H9 (cell line): ENCODE measurements at regions not wholly inside any gene's neighbourhood (a gene's known extent, or its start where the extent isn't known, plus 50 kb on each side); places are given as distances from the start of the nearest gene placed in this dataset.

ENCODE experiments used
- DNase-seq: peaks from one replicate; pipeline ENCODE4 v3.0.0-alpha.2; 2017
- H2AFZ ChIP-seq: one replicate; pipeline ENCODE4 v1.6.1; 2013; ENCODE audit warnings: mild to moderate bottlenecking, low read length, control low read depth, moderate library complexity
- H2AK5ac ChIP-seq: 2 replicates; pipeline ENCODE4 v1.6.1; 2013; ENCODE audit warnings: low read length, control low read depth, mixed read lengths; ENCODE audit not compliant: insufficient read length
- H2BK120ac ChIP-seq: one replicate; pipeline ENCODE4 v1.6.1; 2013; ENCODE audit warnings: low read depth, mild to moderate bottlenecking, low read length, control low read depth, inconsistent platforms; ENCODE audit not compliant: poor library complexity, severe bottlenecking
- H2BK12ac ChIP-seq: 2 replicates; pipeline ENCODE4 v1.6.1; 2013; ENCODE audit warnings: low read length, control low read depth, mixed read lengths, low read depth; ENCODE audit not compliant: insufficient read length
- H2BK15ac ChIP-seq: 2 replicates; pipeline ENCODE4 v1.6.1; 2013; ENCODE audit warnings: low read depth, low read length, control low read depth
- H2BK20ac ChIP-seq: one replicate; pipeline ENCODE4 v1.6.1; 2013; ENCODE audit warnings: low read depth, mild to moderate bottlenecking, low read length, control low read depth, inconsistent platforms; ENCODE audit not compliant: poor library complexity, severe bottlenecking
- H2BK5ac ChIP-seq: 2 replicates; pipeline ENCODE4 v1.6.1; 2013; ENCODE audit warnings: low read length, control low read depth, mixed read lengths; ENCODE audit not compliant: insufficient read length
- H3K14ac ChIP-seq: 2 replicates; pipeline ENCODE4 v1.6.1; 2013; ENCODE audit warnings: low read length, control low read depth; ENCODE audit not compliant: insufficient read depth
- H3K18ac ChIP-seq: 2 replicates; pipeline ENCODE4 v1.6.1; 2013; ENCODE audit warnings: low read depth, mild to moderate bottlenecking, mixed read lengths, low read length, control low read depth; ENCODE audit not compliant: insufficient read length
- H3K23ac ChIP-seq: 2 replicates; pipeline ENCODE4 v1.6.1; 2013; ENCODE audit warnings: low read length, control low read depth, mixed read lengths, low read depth; ENCODE audit not compliant: insufficient read length
- H3K23me2 ChIP-seq: 2 replicates; pipeline ENCODE4 v1.6.1; 2013; ENCODE audit warnings: low read depth, mild to moderate bottlenecking, mixed read lengths, low read length, control low read depth; ENCODE audit not compliant: insufficient read length, poor library complexity, severe bottlenecking
- H3K27ac ChIP-seq: 2 replicates; pipeline ENCODE4 v1.5.1; 2013; ENCODE audit warnings: low read length, control low read depth, mixed read lengths, low read depth; ENCODE audit not compliant: insufficient read length
- H3K27me3 ChIP-seq: 2 replicates; pipeline ENCODE4 v1.6.1; 2013; ENCODE audit warnings: low read length, control low read depth, inconsistent platforms; ENCODE audit not compliant: insufficient read depth
- H3K4ac ChIP-seq: 2 replicates; pipeline ENCODE4 v1.6.1; 2013; ENCODE audit warnings: low read depth, mild to moderate bottlenecking, control low read depth, inconsistent platforms, low read length, moderate library complexity
- H3K4me1 ChIP-seq: 2 replicates; pipeline ENCODE4 v1.6.1; 2013; ENCODE audit warnings: low read length, control low read depth, inconsistent platforms; ENCODE audit not compliant: insufficient read depth
- H3K4me2 ChIP-seq: 2 replicates; pipeline ENCODE4 v1.6.1; 2013; ENCODE audit warnings: low read length, control low read depth, mixed read lengths; ENCODE audit not compliant: insufficient read length, insufficient read depth
- H3K56ac ChIP-seq: 2 replicates; pipeline ENCODE4 v1.6.1; 2013; ENCODE audit warnings: low read depth, mild to moderate bottlenecking, mixed read lengths, low read length, control low read depth; ENCODE audit not compliant: insufficient read length
- H3K79me1 ChIP-seq: 2 replicates; pipeline ENCODE4 v1.6.1; 2013; ENCODE audit warnings: low read depth, mild to moderate bottlenecking, moderate library complexity, low read length, control low read depth, inconsistent platforms; ENCODE audit not compliant: insufficient read depth, poor library complexity, severe bottlenecking
- H3K79me2 ChIP-seq: 2 replicates; pipeline ENCODE4 v1.6.1; 2013; ENCODE audit warnings: low read length, control low read depth, inconsistent platforms; ENCODE audit not compliant: insufficient read depth
- H3K9ac ChIP-seq: 2 replicates; pipeline ENCODE4 v1.6.1; 2013; ENCODE audit warnings: low read length, control low read depth, mixed read lengths; ENCODE audit not compliant: insufficient read length; ENCODE audit errors: extremely low read depth
- H3K9me3 ChIP-seq: one replicate; pipeline ENCODE4 v1.6.1; 2013; ENCODE audit warnings: low read depth, low read length, inconsistent platforms; ENCODE audit not compliant: control insufficient read depth
- H3T11ph ChIP-seq: one replicate; pipeline ENCODE4 v1.6.1; 2013; ENCODE audit warnings: mild to moderate bottlenecking, low read length, control low read depth, inconsistent platforms
- H4K20me1 ChIP-seq: one replicate; pipeline ENCODE4 v1.6.1; 2013; ENCODE audit not compliant: control insufficient read depth, insufficient read length, insufficient read depth
- H4K5ac ChIP-seq: 2 replicates; pipeline ENCODE4 v1.6.1; 2013; ENCODE audit warnings: low read depth, mild to moderate bottlenecking, mixed read lengths, low read length, control low read depth; ENCODE audit not compliant: insufficient read length
- H4K8ac ChIP-seq: replicated peaks from 2 replicates; pipeline ENCODE4 v1.6.1; 2013; ENCODE audit warnings: low read length, control low read depth, mixed read lengths, low read depth; ENCODE audit not compliant: insufficient read length
- H4K91ac ChIP-seq: 2 replicates; pipeline ENCODE4 v1.6.1; 2013; ENCODE audit warnings: low read depth, mild to moderate bottlenecking, moderate library complexity, mixed read lengths, low read length, control low read depth; ENCODE audit not compliant: insufficient read length
- H3K27ac Mint-ChIP-seq, 3 experiments: 2 replicates in 2 of 3; 3 replicates in 1 of 3; pipeline ENCODE4 v1.8.0; 2020 to 2021; ENCODE audit warnings: mixed read lengths in 3 of 3, mild to moderate bottlenecking in 1 of 3, moderate library complexity in 1 of 3
- H3K27me3 Mint-ChIP-seq: 2 replicates; pipeline ENCODE4 v1.8.0; 2021; ENCODE audit warnings: low read depth, mild to moderate bottlenecking, moderate library complexity, mixed read lengths
- H3K36me3 Mint-ChIP-seq, 3 experiments: 2 replicates in 2 of 3; 3 replicates in 1 of 3; pipeline ENCODE4 v1.8.0; 2020 to 2021; ENCODE audit warnings: low read depth in 3 of 3, mixed read lengths in 3 of 3; ENCODE audit not compliant: insufficient read depth in 1 of 3
- H3K4me1 Mint-ChIP-seq, 2 experiments: 2 replicates each; pipeline ENCODE4 v1.8.0; 2020; ENCODE audit warnings: mixed read lengths in 2 of 2
- H3K4me3 Mint-ChIP-seq, 2 experiments: 2 replicates in 1 of 2; 3 replicates in 1 of 2; pipeline ENCODE4 v1.8.0; 2020 to 2021; ENCODE audit warnings: mild to moderate bottlenecking in 2 of 2, mixed read lengths in 2 of 2, moderate library complexity in 1 of 2
- H3K9me3 Mint-ChIP-seq, 2 experiments: 2 replicates in 1 of 2; 3 replicates in 1 of 2; pipeline ENCODE4 v1.8.0; 2020; ENCODE audit warnings: mild to moderate bottlenecking in 2 of 2, mixed read lengths in 2 of 2, moderate library complexity in 1 of 2
- WGBS: extraction: QIAGEN DNeasy Blood & Tissue Kit; methylation state at CpG from one replicate; pipeline ENCODE4 v1.1.7; 2013; ENCODE audit warnings: missing lambda C conversion rate, low lambda C conversion rate, mixed read lengths; ENCODE audit not compliant: insufficient read length; ENCODE audit errors: extremely low coverage; 5-methylcytosine and 5-hydroxymethylcytosine counted together
- TF ChIP-seq, protein P1 (sequence below): fragments of 200-600 bp; sonication (generic); conservative IDR thresholded peaks from 3 replicates; pipeline ENCODE4 v1.8.0; 2021; ENCODE audit warnings: antibody characterized with exemption, mild to moderate bottlenecking

DNA sequence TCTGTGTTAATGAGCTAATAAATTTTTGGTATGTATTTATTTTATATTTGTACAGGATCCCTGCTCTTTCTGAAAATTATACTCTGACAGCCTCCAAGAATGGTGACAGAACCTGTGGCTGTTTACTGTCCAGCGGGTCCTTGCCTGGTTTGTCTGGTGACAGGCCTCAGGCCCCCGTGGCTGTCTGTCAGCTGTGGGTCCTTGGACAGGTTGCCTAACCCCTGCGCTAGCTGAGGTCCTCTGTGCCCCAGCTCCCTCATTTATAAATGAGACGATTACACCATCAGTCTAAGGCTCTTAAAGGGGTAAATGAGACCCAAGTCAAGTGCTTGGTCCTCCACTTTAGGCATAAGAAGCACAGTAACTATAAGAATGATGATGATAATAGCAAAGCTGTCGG lies 125.1 kb upstream of the COL5A1 start:
- no peaks in the 10 kb centered on the region for H3K27me3 ChIP-seq
- no peak overlapping the region for H2AK5ac ChIP-seq
- Mint-ChIP-seq H3K9me3 (peaks cover 12% of the 10 kb centered on the region in 2 experiments), H3K36me3 (peaks cover 0 to 15% (median 2%) of the 10 kb centered on the region in 3 experiments; a peak in 3 of 7 replicates), H3K4me3 (no peak overlapping the region), H3K27ac (no peak overlapping the region), H3K27me3 (peaks cover 6% of the 10 kb centered on the region), H3K4me1 (no peaks in the 10 kb centered on the region)
- no peak overlapping the region for H3K27ac ChIP-seq
- no peaks in the 10 kb centered on the region for H3K4me1 ChIP-seq
- no peak overlapping the region for H4K5ac ChIP-seq
- no peaks in the 10 kb centered on the region for H3K23me2 ChIP-seq
- no peak overlapping the region for H3K56ac ChIP-seq
- no peak overlapping the region for H3K9ac ChIP-seq
- no peak overlapping the region for H4K91ac ChIP-seq
- H3K4me2 ChIP-seq, result no peak overlapping the region
- no peaks in the 10 kb centered on the region for H3K79me2 ChIP-seq
- no peak overlapping the region for H2AFZ ChIP-seq
- no peaks in the 10 kb centered on the region for H3K9me3 ChIP-seq
- H3K23ac ChIP-seq, result no peak overlapping the region
- no peak for DNase-seq
- no peak overlapping the region for H2BK12ac ChIP-seq
- H2BK5ac ChIP-seq, result no peak overlapping the region
- H4K8ac ChIP-seq, result no peak overlapping the region
- H4K20me1 ChIP-seq, result no peaks in the 10 kb centered on the region
- no peak overlapping the region for H3K18ac ChIP-seq
- H3K14ac ChIP-seq, result no peak overlapping the region
- no peak overlapping the region for H3K4ac ChIP-seq
- TF ChIP-seq, protein P1, sequence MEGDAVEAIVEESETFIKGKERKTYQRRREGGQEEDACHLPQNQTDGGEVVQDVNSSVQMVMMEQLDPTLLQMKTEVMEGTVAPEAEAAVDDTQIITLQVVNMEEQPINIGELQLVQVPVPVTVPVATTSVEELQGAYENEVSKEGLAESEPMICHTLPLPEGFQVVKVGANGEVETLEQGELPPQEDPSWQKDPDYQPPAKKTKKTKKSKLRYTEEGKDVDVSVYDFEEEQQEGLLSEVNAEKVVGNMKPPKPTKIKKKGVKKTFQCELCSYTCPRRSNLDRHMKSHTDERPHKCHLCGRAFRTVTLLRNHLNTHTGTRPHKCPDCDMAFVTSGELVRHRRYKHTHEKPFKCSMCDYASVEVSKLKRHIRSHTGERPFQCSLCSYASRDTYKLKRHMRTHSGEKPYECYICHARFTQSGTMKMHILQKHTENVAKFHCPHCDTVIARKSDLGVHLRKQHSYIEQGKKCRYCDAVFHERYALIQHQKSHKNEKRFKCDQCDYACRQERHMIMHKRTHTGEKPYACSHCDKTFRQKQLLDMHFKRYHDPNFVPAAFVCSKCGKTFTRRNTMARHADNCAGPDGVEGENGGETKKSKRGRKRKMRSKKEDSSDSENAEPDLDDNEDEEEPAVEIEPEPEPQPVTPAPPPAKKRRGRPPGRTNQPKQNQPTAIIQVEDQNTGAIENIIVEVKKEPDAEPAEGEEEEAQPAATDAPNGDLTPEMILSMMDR, result no peak
- H3K79me1 ChIP-seq, result no peaks in the 10 kb centered on the region
- no peak overlapping the region for H2BK20ac ChIP-seq
- no peak overlapping the region for H3T11ph ChIP-seq
- H2BK15ac ChIP-seq, result no peak overlapping the region
- H2BK120ac ChIP-seq, result no peak overlapping the region
- no CpG with 5 or more reads among the region's 5 CpGs for WGBS
